HuH-7 (cell line): ENCODE measurements at regions not wholly inside any gene's neighbourhood (a gene's known extent, or its start where the extent isn't known, plus 50 kb on each side); places are given as distances from the start of the nearest gene placed in this dataset.
"Not testable (repeated sequence)": the region's sequence is repeated elsewhere in the genome, so short reads cannot be mapped to it uniquely, and the experiment has no call there.

Experiments
- DNase-seq: peaks from one replicate; pipeline ENCODE4 v3.0.0; 2011; ENCODE audit warnings: low spot score

- DNase-seq = no peak
Measured at GRCh38 chr9:108444400-108445358, 411.1 kb downstream of the ACTL7B start.

- DNase-seq = no peak
Measured at GRCh38 chr9:108443741-108444140, 412.0 kb downstream of the ACTL7B start.

- no peak for DNase-seq
Measured at GRCh38 chr9:108443019-108443633, 412.7 kb downstream of the ACTL7B start.

GRCh38 chr9:108442627-108443018, 413.2 kb downstream of the ACTL7B start:
- DNase-seq = no peak

- DNase-seq = no peak
Measured at GRCh38 chr9:108441726-108442125, 414.1 kb downstream of the ACTL7B start.

- DNase-seq = no peak
Measured at GRCh38 chr9:108441251-108441650, 414.5 kb downstream of the ACTL7B start.

- DNase-seq = no peak
Measured at GRCh38 chr9:108439947-108440346, 415.8 kb downstream of the ACTL7B start.

GRCh38 chr9:108437656-108438055, 418.1 kb downstream of the ACTL7B start:
- DNase-seq = no peak

GRCh38 chr9:108436448-108436847, 419.3 kb downstream of the ACTL7B start:
- DNase-seq = no peak

GRCh38 chr9:108434502-108434901, 421.3 kb downstream of the ACTL7B start:
- DNase-seq = no peak

GRCh38 chr9:108434036-108434435, 421.8 kb downstream of the ACTL7B start:
- DNase-seq = no peak

GRCh38 chr9:108430655-108431054, 425.1 kb downstream of the ACTL7B start:
- no peak for DNase-seq

GRCh38 chr9:108427751-108428150, 428.0 kb downstream of the ACTL7B start:
- DNase-seq = no peak

GRCh38 chr9:108426421-108426940, 429.3 kb downstream of the ACTL7B start:
- DNase-seq = not testable (repeated sequence)

GRCh38 chr9:108423433-108423832, 432.4 kb downstream of the ACTL7B start:
- DNase-seq = no peak

GRCh38 chr9:108419379-108419778, 436.4 kb downstream of the ACTL7B start:
- no peak for DNase-seq

- no peak for DNase-seq
Measured at GRCh38 chr9:108417726-108418125, 438.1 kb downstream of the ACTL7B start.

GRCh38 chr9:108417312-108417711, 438.5 kb downstream of the ACTL7B start:
- no peak for DNase-seq

- DNase-seq = no peak
Measured at GRCh38 chr9:108416324-108416723, 439.5 kb downstream of the ACTL7B start.

GRCh38 chr9:108413809-108414208, 442.0 kb downstream of the ACTL7B start:
- no peak for DNase-seq

GRCh38 chr9:108412755-108413154, 443.0 kb downstream of the ACTL7B start:
- DNase-seq = no peak

- DNase-seq = no peak
Measured at GRCh38 chr9:108411632-108412031, 444.2 kb downstream of the ACTL7B start.

GRCh38 chr9:108410161-108410560, 445.6 kb downstream of the ACTL7B start:
- DNase-seq = no peak
